ENCODE measurements at regions not wholly inside any gene's neighbourhood (a gene's known extent, or its start where the extent isn't known, plus 50 kb on each side); places are given as distances from the start of the nearest gene placed in this dataset.

- DNase-seq, result no peak
- H3K27me3 ChIP-seq, result no peaks in the 10 kb centered on the region
- H3K4me1 ChIP-seq, result no peaks in the 10 kb centered on the region
- H3K4me3 ChIP-seq, result no peak overlapping the region
- TF ChIP-seq POLR2A (IDR thresholded peaks at IDR 0.05), result no peak
- intact Hi-C loops (cut with DNase I; ENCODE audit: low total_unique reads), result no loop called here
- no peak overlapping the region for H3K27ac ChIP-seq
- no peaks in the 10 kb centered on the region for H3K36me3 ChIP-seq (ENCODE audit: low read depth, missing control alignments)
- H3K9me3 ChIP-seq, result no peaks in the 10 kb centered on the region
Measured at GRCh38 chr12:78306236-78306635, 475.5 kb downstream of the NAV3 start.

- H3K36me3 ChIP-seq (ENCODE audit: low read depth, missing control alignments), result no peaks in the 10 kb centered on the region
- no peaks in the 10 kb centered on the region for H3K27me3 ChIP-seq
- no peak overlapping the region for H3K4me3 ChIP-seq
- no peaks in the 10 kb centered on the region for H3K9me3 ChIP-seq
- DNase-seq, result no peak
- no peaks in the 10 kb centered on the region for H3K4me1 ChIP-seq
- TF ChIP-seq CTCF (IDR thresholded peaks at IDR 0.05), result no peak
- TF ChIP-seq POLR2A (IDR thresholded peaks at IDR 0.05), result no peak
- H3K27ac ChIP-seq, result no peak overlapping the region
- intact Hi-C loops (cut with DNase I; ENCODE audit: low total_unique reads), result no loop called here
Measured at GRCh38 chr12:78308701-78309100, 478.0 kb downstream of the NAV3 start.

GRCh38 chr12:78315028-78315427 is 484.3 kb downstream of the NAV3 start:
- Histone ChIP-seq H3K27ac (no peak overlapping the region), H3K36me3 (ENCODE audit: low read depth, missing control alignments) (no peaks in the 10 kb centered on the region), H3K27me3 (no peaks in the 10 kb centered on the region), H3K4me1 (no peaks in the 10 kb centered on the region), H3K4me3 (no peak overlapping the region), H3K9me3 (no peaks in the 10 kb centered on the region)
- no peak for TF ChIP-seq CTCF (IDR thresholded peaks at IDR 0.05)
- TF ChIP-seq POLR2A (IDR thresholded peaks at IDR 0.05), result no peak
- intact Hi-C loops (cut with DNase I; ENCODE audit: low total_unique reads), result no loop called here
- no peak for DNase-seq
- 71 to 81% methylated on average over 3 of the region's 3 CpGs for WGBS, 2 donors

GRCh38 chr12:78316136-78316535 is 485.4 kb downstream of the NAV3 start:
- DNase-seq, result no peak
- TF ChIP-seq CTCF (IDR thresholded peaks at IDR 0.05) (no peak), POLR2A (IDR thresholded peaks at IDR 0.05) (no peak)
- Histone ChIP-seq H3K27me3 (no peaks in the 10 kb centered on the region), H3K9me3 (no peaks in the 10 kb centered on the region), H3K27ac (no peak overlapping the region), H3K4me1 (no peaks in the 10 kb centered on the region), H3K4me3 (no peak overlapping the region), H3K36me3 (ENCODE audit: low read depth, missing control alignments) (no peaks in the 10 kb centered on the region)
- intact Hi-C loops (cut with DNase I; ENCODE audit: low total_unique reads), result no loop called here
- 52 to 59% methylated on average over 4 of the region's 4 CpGs for WGBS, 2 donors

GRCh38 chr12:78316631-78317468 is 486.2 kb downstream of the NAV3 start:
- TF ChIP-seq CTCF (IDR thresholded peaks at IDR 0.05) (no peak), POLR2A (IDR thresholded peaks at IDR 0.05) (no peak)
- Histone ChIP-seq H3K27ac (no peak overlapping the region), H3K9me3 (no peaks in the 10 kb centered on the region), H3K27me3 (no peaks in the 10 kb centered on the region), H3K4me1 (no peaks in the 10 kb centered on the region), H3K36me3 (ENCODE audit: low read depth, missing control alignments) (no peaks in the 10 kb centered on the region), H3K4me3 (no peak overlapping the region)
- DNase-seq, result no peak
- 78 to 86% methylated on average over 2 of the region's 2 CpGs for WGBS, 2 donors
- intact Hi-C loops (cut with DNase I; ENCODE audit: low total_unique reads), result no loop called here
